HG02852 (cell line): ENCODE measurements at regions not wholly inside any gene's neighbourhood (a gene's known extent, or its start where the extent isn't known, plus 50 kb on each side); places are given as distances from the start of the nearest gene placed in this dataset.

Experiments used
- ATAC-seq: cut with Tn5 transposase; IDR thresholded peaks from one replicate; pipeline ENCODE4 v1.9.1; 2021; ENCODE audit warnings: mild to moderate bottlenecking, moderate library complexity; ENCODE audit not compliant: unreplicated experiment

DNA sequence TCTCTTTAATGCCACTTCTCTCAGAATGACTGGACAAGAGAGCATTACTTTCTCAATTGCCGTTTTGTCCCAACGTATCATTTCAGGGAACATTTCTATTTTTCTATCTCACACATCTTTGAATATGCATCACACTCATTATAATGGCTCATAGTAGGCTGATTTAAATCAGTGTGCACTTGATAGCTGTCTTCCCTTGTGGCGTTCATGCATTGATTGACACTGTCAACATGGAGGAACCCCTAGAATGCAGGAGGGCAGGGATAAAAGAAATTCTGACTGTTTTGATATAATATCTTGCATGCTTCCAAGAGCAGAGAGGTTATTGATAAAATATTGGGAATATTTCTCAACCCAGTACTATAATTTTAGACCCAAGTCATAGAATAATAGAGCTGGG, 1528.9 kb upstream of the FLRT2 start:
- ATAC-seq: no peak

DNA sequence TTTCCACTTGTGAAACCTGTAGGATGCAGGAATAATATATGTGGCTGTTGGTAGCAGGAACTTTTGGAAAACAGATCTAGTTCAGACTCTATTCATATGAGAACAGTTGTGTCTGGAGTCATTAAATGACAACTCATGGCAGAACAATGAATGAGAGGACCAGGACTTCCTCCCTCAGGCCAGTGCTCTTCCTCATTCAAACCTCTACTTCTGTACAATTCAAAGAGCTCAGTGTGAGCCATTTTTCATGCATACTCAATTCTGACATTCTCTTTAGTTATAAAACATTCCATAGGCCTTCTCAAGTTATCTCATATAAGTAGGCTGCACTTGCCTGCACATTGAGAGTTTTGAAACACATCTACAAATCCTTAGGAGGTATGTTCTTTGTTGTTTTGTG, 1526.6 kb upstream of the FLRT2 start:
- ATAC-seq: no peak

DNA sequence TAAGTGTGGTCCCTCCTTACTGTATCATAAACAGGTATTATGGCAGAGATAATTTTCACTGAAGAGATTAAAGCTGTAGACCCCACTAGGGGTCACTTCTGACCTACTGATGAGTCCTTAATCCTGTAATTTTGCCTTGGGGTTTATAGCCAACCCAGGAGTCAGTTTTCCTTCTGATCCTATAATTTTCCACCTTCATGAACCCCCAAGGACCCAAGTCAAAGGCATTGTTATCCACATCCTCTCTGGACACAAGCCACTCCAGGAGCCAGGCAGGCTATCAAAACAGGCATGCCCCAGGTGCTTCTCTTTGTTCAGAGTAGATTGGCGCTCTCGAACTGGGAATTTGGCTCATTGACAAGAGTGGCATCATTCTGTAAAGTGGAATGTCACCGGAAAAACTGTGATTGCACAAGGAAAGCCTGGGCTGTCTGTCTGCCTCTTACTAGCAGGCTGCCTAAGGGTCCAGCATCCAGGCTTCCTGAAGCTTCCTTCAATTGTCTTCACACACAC, 1523.2 kb upstream of the FLRT2 start:
- ATAC-seq: no peak

DNA sequence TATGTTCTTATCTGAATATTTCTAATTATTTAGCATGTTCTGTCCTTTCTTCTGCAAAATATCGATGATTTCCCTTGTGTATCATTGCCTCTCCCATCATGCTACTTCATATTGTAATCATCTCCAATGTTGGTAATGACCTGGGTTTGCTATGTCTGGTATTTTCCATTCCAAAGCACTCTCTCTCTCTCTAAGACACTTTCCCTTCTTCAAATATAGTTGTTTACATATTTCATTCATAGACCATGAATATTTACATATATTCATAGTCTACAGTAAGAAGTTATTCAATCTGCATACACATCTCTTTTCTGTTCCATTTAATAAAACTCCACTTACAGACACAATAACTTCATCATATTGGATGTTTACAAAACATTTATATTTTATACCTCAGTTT, 1516.5 kb upstream of the FLRT2 start:
- no peak for ATAC-seq

DNA sequence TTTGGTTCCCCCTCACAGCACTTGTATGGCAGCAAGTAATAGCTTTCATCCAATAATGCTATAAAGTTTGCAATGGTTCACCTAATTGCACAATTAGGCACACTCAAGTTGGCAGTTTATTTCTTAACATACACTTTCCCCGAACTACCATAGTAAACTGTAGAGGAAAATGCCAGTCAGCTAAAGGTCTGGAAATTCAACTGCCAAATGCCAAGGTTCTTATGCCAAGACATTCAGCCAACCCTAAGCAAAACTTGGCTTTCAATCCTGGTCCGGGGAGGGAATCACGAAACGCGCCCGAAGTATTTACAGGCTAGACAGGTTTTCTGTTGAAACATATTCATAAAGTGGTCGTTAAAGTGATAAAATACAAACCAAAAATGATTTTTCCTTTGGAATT, 1512.4 kb upstream of the FLRT2 start:
- no peak for ATAC-seq

DNA sequence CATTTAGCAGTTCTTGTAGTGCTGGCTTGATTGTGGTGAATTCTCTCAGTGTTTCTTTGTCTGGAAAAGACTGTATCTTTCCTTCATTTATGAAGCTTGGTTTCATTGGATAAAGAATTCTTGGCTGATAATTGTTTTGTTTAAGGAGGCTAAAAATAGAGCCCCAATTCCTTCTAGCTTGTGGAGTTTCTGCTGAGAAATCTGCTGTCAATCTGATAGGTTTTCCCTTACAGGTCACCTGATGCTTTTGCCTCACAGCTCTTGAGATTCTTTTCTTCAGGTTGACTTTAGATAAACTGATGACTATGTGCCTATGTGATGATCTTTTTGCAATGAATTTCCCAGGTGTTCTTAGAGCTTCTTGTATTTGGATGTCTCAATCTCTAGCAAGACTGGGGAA, 1508.5 kb upstream of the FLRT2 start:
- ATAC-seq: no peak

DNA sequence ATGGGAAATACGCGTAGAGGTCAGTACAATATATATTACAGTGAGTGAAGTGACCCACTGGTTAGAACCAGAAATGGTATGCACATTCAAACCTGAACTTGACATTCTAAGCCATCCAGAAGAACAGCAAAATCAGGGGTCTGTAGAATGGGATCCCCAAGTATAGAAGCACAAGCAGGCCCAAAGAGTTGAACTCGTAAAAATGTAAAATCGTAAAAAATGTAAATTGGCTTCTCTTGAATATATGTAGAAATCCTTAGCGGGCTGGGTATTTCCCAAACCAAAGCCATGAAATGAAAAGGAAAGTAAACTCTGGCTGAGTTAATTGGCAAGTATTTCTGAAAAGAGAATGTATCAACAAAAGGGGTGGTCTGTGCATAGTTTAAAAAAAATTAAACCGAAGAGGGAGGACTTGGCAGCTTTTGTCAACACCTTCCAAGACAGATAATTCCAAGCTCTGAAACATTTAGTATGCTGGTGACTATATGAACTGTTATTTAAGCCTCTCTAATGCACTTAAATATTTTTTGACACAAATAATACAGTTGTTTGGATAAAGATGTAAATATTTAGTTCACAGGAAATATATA, 1505.6 kb upstream of the FLRT2 start:
- ATAC-seq: no peak

DNA sequence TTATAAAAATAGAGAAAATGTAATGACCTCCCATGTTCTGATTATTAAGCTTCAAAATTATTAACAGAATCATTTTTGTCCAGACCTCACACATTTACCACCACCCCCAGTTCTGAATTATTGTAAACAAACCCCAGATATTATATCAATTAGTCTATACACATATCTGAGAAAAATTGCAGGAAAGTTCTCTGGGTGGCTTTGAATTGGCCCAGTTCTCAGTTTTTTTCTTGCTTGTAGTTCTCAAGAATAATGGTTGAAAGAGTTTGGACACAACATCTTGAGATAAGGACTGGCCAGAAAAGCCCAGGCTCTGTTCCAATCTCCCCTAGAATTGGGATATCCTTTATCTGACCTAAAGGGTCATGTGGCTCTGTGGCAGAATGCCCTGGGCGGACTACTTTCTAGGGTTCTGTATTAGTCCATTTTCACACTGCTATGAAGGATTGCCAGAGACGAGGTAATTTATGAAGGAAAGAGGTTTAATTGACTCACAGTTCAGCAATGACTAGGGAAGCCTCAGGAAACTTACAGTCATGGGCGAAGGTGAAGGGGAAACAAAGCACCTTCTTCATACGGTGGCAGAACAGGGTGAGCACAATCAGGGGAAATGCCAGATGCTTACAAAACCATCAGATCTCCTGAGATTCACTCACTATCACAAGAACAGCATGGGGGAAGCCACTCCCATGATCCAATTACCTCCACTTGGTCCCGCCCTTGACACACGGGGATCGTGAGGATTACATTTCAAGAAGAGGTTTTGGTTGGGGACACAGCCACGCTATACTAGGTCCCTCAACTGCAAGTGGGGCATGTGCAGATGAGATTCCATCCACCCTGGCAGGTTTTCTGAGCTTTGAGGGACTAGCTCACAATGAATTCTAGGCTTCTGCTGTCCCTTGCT, 1504.6 kb upstream of the FLRT2 start:
- no peak for ATAC-seq

DNA sequence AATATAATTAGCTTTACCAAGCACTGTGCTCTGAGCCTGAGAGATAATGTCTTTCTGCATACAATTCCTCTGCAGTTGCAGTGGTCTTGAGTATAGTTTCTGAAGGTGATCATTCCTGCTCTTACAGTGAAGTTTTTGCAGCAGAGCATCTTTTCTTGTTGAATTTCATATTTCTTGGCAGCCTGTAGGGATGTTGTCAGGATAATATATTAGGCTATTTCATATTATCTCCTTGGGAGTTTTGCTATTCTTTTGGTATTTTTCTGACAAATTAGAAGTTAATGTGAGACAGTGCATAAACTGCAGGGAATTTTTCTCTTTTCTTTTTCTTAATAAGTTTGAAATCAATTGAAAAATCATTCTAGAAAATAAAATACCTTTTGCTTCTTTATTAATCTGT, 1502.6 kb upstream of the FLRT2 start:
- ATAC-seq: no peak

DNA sequence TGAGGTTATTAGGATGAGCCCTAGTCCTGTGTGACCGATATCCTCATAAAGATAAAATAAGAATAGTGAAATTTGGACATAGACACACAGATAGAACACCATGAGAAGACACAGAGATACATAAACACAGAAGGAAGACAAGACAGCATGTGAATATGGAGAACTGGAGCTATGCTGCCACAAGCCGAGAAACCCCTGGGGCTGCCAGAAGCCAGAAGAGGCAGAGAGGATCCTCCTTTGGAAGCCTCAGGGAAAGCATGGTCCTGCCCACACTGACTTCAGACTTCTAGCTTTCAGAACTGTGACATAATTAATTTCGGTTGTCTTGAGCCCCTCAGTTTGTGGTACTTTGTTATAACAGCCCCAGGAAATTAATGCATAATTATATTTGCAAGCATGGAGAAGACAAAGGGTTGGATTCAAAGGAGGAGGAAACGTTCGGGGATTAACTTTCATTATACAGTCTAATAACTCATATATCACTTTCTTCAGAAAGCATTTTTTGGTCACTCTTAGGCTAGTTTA, 1501.8 kb upstream of the FLRT2 start:
- no peak for ATAC-seq

DNA sequence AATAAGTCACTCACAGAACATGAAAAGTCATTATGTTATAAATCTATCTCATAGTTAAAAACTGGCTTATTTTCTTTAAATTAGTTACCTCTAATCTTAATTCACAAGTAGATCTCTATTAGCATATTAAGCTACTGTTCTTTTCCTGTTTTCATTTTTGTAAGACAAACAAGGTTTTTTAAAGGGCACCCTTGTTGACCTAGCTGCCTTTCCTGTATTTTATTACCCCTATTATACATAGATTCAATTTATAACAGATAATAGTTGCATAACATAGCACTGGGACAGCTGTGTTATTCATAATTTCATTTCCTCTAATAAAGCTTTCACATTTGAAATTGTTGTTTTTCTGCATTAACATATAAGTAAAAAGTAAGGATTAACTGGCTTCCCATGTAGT, 1500.7 kb upstream of the FLRT2 start:
- ATAC-seq: no peak

DNA sequence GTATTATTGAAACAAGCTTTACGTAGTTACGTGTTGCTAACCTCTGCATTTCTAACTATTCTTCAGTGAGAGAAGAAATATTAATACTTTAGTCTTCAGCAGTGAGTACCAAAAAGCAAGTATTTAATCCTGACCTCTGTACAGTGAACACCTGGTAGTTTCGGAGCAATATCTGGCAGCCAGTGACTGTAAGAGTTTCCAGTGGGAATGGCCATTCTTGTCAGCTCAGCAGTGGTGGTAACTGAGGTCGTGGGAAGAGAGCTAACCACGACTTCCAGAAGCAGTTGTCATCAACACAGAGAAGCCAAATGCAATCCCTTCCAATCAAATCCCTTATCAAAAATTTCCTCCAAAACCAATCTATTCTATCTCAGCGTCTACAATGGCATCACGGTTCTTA, 1500.2 kb upstream of the FLRT2 start:
- no peak for ATAC-seq

DNA sequence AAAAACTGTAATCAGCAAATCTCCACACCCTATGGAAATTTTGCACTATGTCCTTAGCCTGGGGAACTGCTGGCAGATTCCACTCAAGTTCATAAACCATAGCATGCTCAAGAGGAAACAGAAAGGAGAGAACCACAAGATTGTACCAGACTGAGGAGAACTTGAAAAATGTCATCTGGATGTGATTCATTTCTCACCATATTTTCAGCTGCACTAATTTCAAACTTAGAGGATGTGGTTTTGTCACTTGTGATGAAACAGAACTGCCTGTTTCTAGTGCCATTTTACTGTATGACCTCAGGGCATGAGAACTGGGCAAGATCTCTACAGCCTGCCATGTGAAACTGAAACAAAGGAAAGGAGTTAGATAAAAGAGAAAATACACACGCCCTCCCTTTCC, 1493.1 kb upstream of the FLRT2 start:
- ATAC-seq: no peak

DNA sequence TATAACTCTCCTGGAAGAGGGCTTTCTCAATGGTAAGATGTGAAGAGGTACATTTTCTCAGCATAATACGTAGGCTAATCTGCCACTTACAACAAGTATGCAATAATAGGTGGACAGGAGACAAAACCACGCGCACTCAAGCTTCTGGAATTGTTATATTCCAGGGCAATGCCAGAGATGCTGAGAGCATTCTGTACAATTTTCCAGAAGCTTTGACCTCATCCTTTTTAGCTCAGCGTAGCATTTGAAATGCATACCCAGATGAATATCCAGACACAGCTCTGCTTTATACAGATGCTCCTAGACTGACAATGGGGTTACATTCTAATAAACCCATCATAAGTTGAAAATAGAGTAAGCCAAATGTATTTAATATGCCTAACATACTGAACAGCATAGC, 1492.4 kb upstream of the FLRT2 start:
- ATAC-seq: no peak

DNA sequence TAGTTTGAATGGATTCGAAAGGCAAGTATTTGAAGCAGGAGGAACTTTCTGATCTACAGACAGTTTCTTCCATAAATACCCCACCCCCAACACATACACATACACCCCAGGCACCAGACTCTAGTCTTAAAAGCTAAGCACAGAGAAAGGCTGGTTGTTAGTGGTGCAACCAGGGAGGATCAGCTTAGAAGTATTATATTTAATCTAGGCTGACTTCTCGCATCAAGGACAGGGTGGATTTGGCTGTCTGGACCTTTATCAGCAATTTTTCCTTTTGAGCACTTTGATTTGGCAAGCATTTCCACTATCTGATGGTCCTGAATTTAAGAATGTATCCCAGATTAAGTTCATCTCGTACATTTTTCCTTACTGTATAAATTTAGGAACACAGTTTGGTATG, 1489.8 kb upstream of the FLRT2 start:
- no peak for ATAC-seq

DNA sequence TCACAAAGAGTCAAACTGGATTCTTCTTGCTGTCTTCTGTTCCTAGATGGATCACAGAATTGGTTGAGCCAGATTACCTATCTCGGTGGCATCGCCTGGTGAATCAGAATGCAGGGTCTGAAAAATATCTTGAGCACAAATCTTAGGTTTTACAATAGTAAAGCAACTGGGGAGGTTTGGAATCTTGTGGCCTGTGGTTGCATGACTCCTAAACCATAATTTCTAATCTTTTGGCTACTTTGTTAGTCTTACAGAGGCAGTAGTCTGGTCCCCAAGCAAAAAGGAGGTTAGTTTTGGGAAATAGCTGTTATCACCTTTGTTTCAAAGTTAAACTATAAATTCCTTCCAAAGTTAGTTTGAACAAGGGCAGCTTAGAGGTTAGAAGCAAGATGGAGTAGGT, 1488.5 kb upstream of the FLRT2 start:
- ATAC-seq: no peak

DNA sequence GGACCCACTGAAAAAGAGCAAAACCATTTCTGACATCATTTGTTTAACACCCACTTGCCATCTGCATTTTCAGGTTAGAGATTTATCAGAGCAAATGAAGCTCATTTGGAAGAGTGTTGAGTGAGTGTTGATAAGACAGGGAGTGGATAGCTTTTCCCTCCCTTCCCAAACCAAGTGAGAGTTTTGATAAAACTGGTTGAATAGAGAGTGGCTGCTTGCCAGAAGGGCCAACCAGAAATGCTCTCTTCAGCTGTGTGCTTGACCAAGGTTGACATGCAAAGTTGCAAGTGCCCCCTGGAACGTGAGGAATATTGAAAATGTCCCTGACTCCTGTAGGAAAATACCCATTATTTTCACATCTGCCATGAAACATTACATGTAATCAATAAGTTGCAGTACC, 1487.0 kb upstream of the FLRT2 start:
- ATAC-seq: no peak

DNA sequence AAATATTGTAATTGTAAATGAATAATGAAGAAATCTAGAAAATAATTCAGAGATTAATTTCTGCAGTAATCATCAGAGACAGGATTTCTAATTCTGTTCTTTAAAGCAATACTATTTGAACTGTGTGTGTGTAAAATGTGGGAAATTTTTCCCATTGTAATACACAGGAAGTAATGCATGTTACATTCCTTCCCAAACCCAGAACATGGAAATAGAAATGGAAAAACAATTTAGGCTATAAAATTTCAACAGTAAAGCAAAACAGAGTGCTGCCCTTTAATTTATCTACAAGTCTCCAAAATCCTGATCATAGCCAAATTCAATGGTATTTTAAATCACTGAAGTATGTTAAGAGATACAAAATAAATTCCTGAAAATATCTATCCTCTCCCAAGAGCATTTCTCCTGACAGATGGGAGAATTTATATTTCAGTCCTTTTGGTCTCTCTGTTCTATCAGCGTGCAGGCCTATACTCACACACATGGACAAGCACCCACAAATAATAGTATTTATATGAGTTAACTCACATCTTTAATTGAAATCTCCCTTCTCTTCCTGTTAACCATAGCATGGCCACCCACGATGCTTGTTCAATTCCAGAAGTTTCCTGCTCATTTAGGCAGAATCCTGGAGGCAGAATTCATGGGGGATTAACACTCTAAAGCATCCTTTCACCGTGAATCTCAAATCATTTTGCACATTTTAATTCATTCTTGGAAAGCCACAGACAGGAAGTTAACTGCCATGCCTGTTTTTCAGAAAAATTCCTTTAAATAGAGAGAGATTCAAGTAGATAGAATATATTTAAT, 1465.4 kb upstream of the FLRT2 start:
- ATAC-seq: no peak

DNA sequence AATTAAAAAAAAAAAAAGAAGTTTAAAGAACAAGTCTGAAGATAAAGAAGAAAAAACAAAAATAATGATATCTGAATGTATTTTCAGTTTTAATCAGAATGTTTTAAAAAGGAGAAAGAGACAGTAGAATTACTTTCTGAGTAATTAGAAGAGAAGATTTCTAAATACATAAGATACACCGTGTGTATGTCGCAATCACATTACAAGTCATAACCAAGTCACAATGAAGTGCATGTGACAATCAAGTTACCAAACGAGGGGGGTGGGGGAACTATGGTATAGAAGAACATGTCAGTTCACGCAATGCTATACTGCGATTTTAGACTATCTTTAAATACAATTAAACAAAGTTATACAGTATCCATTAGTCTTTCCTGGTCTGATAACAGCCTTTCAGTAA, 1464.1 kb upstream of the FLRT2 start:
- no peak for ATAC-seq

DNA sequence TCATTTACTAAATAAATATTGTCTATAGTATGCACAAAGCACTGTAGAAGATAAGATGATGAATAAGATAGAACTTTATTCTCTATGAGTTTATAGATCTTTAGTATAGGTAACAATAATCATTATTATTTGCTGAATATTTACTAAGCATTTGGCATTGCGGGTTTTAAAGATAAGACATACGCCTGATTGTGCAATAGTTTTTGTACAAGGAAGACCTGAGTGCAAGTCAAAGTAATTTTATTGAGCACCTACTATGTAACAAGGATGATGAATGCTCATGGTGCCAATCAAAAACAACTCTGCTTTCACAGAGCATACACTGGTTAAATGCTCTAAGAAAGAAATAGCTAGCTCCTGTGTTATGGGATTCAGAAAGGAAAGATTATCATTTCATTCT, 1461.7 kb upstream of the FLRT2 start:
- ATAC-seq: no peak

DNA sequence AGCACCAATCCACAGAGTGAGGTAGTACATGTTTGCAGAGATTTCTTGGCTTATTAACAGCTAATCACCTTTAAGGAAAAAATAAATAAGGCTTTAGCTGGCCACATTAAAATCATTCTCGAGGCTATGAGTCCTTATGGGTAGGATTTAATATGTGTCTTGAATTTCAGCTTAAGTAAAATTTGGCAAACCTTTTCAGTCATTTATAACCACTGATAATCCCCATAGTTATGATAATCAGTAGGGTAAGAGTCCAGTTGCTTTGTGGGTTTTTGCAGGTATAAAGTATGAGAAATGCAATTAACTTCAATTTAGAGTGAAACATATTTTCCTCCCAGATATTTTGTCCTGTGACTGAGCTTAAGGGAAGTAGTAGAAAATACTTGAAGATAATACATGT, 1458.9 kb upstream of the FLRT2 start:
- ATAC-seq: no peak
